H1 (cell line): ENCODE measurements at regions not wholly inside any gene's neighbourhood (a gene's known extent, or its start where the extent isn't known, plus 50 kb on each side); places are given as distances from the start of the nearest gene placed in this dataset.

ENCODE experiments used
- CTCF ChIA-PET: fragments of 300-600 bp; sonication (Branson Sonifier 250); formaldehyde crosslinking; loops from one replicate; lab custom pipeline; 2021; ENCODE audit not compliant: partially characterized antibody; lab: Charles Lee
- POLR2A ChIA-PET: fragments of 300-600 bp; sonication (Branson Sonifier 250); formaldehyde crosslinking; loops from one replicate; lab custom pipeline; 2021; ENCODE audit warnings: inconsistent platforms; ENCODE audit not compliant: partially characterized antibody; lab: Charles Lee
- DNase-seq, 2 experiments: peaks; one replicate each; pipeline versions ENCODE4 v3.0.0 to v3.0.0-alpha.2; 2010 to 2022; ENCODE audit warnings: low spot score in 2 of 2, low read depth in 1 of 2, mixed read lengths in 1 of 2
- FAIRE-seq: peaks from 2 replicates; lab custom pipeline; 2011; peaks lifted over from hg19 to GRCh38; lab: Jason Lieb, UNC
- H2AFZ ChIP-seq: 2 replicates; pipeline ENCODE4 v1.8.1; 2012; ENCODE audit warnings: low read length, inconsistent platforms
- H2AK5ac ChIP-seq: 2 replicates; pipeline ENCODE4 v1.6.1; 2013; ENCODE audit warnings: low read depth, low read length
- H2BK120ac ChIP-seq: replicated peaks from 2 replicates; pipeline ENCODE3; 2013; ENCODE audit warnings: low read depth, low read length, inconsistent platforms
- H2BK12ac ChIP-seq: 2 replicates; pipeline ENCODE4 v1.6.1; 2013; ENCODE audit warnings: low read depth, low read length
- H2BK15ac ChIP-seq: 2 replicates; pipeline ENCODE4 v1.6.1; 2013; ENCODE audit warnings: low read length
- H2BK20ac ChIP-seq: 2 replicates; pipeline ENCODE4 v1.6.1; 2013; ENCODE audit warnings: low read length
- H2BK5ac ChIP-seq: 2 replicates; pipeline ENCODE4 v1.6.1; 2013; ENCODE audit warnings: low read depth, low read length
- H3K14ac ChIP-seq: 2 replicates; pipeline ENCODE4 v1.6.1; 2013; ENCODE audit warnings: inconsistent platforms; ENCODE audit not compliant: insufficient read length
- H3K18ac ChIP-seq: 2 replicates; pipeline ENCODE4 v1.6.1; 2013; ENCODE audit warnings: low read length; ENCODE audit errors: extremely low read depth
- H3K23ac ChIP-seq: 2 replicates; pipeline ENCODE4 v1.6.1; 2013; ENCODE audit warnings: inconsistent platforms; ENCODE audit not compliant: insufficient read length
- H3K23me2 ChIP-seq: 2 replicates; pipeline ENCODE4 v1.6.1; 2013; ENCODE audit warnings: low read depth, low read length
- H3K27ac ChIP-seq: 2 replicates; pipeline ENCODE4 v1.6.1; 2011; ENCODE audit warnings: low read depth, low read length, inconsistent platforms
- H3K27me3 ChIP-seq, 4 experiments: replicated peaks in 1 of 4; 1 replicate in 1 of 4; 2 replicates in 3 of 4; pipeline versions ENCODE4 v1.6.1 to v1.8.1; 2011 to 2013; ENCODE audit warnings: low read length in 3 of 4, mild to moderate bottlenecking in 3 of 4, inconsistent platforms in 2 of 4, mixed read lengths in 2 of 4, moderate library complexity in 1 of 4; ENCODE audit not compliant: control insufficient read depth in 3 of 4, insufficient read depth in 3 of 4; ENCODE audit errors: extremely low read depth in 1 of 4
- H3K36me3 ChIP-seq, 4 experiments: 2 replicates each; pipeline versions ENCODE4 v1.6.1 to v1.8.1; 2011 to 2013; ENCODE audit warnings: mild to moderate bottlenecking in 4 of 4, low read length in 3 of 4, moderate library complexity in 2 of 4, control low read depth in 1 of 4, inconsistent platforms in 1 of 4; ENCODE audit not compliant: insufficient read depth in 4 of 4, control insufficient read depth in 2 of 4
- H3K4ac ChIP-seq: replicated peaks from 2 replicates; pipeline ENCODE3; 2013; ENCODE audit warnings: low read length, low read depth, mixed read lengths, inconsistent platforms; ENCODE audit not compliant: insufficient read length
- H3K4me1 ChIP-seq, 4 experiments: replicated peaks in 1 of 4; 1 replicate in 1 of 4; 2 replicates in 3 of 4; pipeline versions ENCODE4 v1.6.1 to v1.8.1; 2011 to 2013; ENCODE audit warnings: low read length in 3 of 4, inconsistent platforms in 2 of 4, mixed read lengths in 1 of 4; ENCODE audit not compliant: insufficient read depth in 4 of 4, control insufficient read depth in 3 of 4
- H3K4me2 ChIP-seq, 2 experiments: 2 replicates each; pipeline versions ENCODE4 v1.6.1 to v1.8.1; 2011 to 2013; ENCODE audit warnings: low read depth in 2 of 2, low read length in 2 of 2, control low read depth in 1 of 2, inconsistent platforms in 1 of 2, mild to moderate bottlenecking in 1 of 2; ENCODE audit not compliant: insufficient read depth in 1 of 2
- H3K4me3 ChIP-seq, 4 experiments: fragments of 200-600, 300-600 bp in 1 of 4; sonication (generic), shearing (Covaris generic), sonication (Bioruptor Twin) in 1 of 4; 2 replicates each; pipeline versions ENCODE4 v1.5.1 to v1.8.1; 2011 to 2016; ENCODE audit warnings: low read length in 4 of 4, low read depth in 3 of 4, control low read depth in 2 of 4, inconsistent platforms in 2 of 4, mild to moderate bottlenecking in 2 of 4, mixed read lengths in 1 of 4, moderate library complexity in 1 of 4; ENCODE audit not compliant: insufficient read depth in 2 of 4; ENCODE audit errors: extremely low read depth in 1 of 4
- H3K56ac ChIP-seq: replicated peaks from 2 replicates; pipeline ENCODE3; 2013; ENCODE audit warnings: low read depth, mild to moderate bottlenecking, mixed read lengths, low read length, inconsistent platforms; ENCODE audit not compliant: insufficient read length
- H3K79me1 ChIP-seq: 2 replicates; pipeline ENCODE4 v1.6.1; 2013; ENCODE audit warnings: low read depth, low read length, control low read depth
- H3K79me2 ChIP-seq, 2 experiments: 2 replicates each; pipeline versions ENCODE4 v1.6.1 to v1.8.1; 2012 to 2013; ENCODE audit warnings: low read length in 2 of 2, mild to moderate bottlenecking in 2 of 2, inconsistent platforms in 1 of 2; ENCODE audit not compliant: insufficient read depth in 2 of 2, control insufficient read depth in 1 of 2
- H3K9ac ChIP-seq, 4 experiments: replicated peaks in 1 of 4; 1 replicate in 1 of 4; 2 replicates in 3 of 4; pipeline versions ENCODE4 v1.6.1 to v1.8.1; 2011 to 2013; ENCODE audit warnings: low read depth in 3 of 4, low read length in 3 of 4, control low read depth in 2 of 4, mild to moderate bottlenecking in 2 of 4, moderate library complexity in 2 of 4, inconsistent platforms in 1 of 4; ENCODE audit errors: extremely low read depth in 1 of 4
- H3K9me3 ChIP-seq, 2 experiments: 2 replicates each; pipeline versions ENCODE4 v1.6.1 to v1.8.1; 2012 to 2013; ENCODE audit warnings: mild to moderate bottlenecking in 2 of 2, moderate library complexity in 2 of 2, control low read depth in 1 of 2, inconsistent platforms in 1 of 2, low read depth in 1 of 2, low read length in 1 of 2, mixed read lengths in 1 of 2; ENCODE audit not compliant: insufficient read depth in 2 of 2
- H4K20me1 ChIP-seq, 2 experiments: replicated peaks in 1 of 2; 2 replicates each; pipeline versions ENCODE3 to v1.8.1; 2011 to 2013; ENCODE audit warnings: inconsistent platforms in 2 of 2, low read length in 2 of 2, mild to moderate bottlenecking in 1 of 2; ENCODE audit not compliant: insufficient read depth in 2 of 2, control insufficient read depth in 1 of 2
- H4K5ac ChIP-seq: 2 replicates; pipeline ENCODE4 v1.6.1; 2013; ENCODE audit warnings: low read length, low read depth, mixed read lengths, inconsistent platforms; ENCODE audit not compliant: insufficient read length
- H4K8ac ChIP-seq: 2 replicates; pipeline ENCODE4 v1.8.0; 2013; ENCODE audit warnings: mild to moderate bottlenecking, moderate library complexity, low read length, inconsistent platforms; ENCODE audit not compliant: insufficient read depth; ENCODE audit errors: extremely low read depth
- H4K91ac ChIP-seq: replicated peaks from 2 replicates; pipeline ENCODE3; 2013; ENCODE audit warnings: low read length, mixed read lengths, inconsistent platforms; ENCODE audit not compliant: insufficient read length
- CBX5 ChIP-seq: fragments of 300-800, 300-1000 bp; sonication (generic); IDR thresholded peaks from 2 replicates; pipeline ENCODE4 v1.7.1; 2016; ENCODE audit warnings: antibody characterized with exemption, low read length, low read depth
- CHD1 ChIP-seq: IDR thresholded peaks from 2 replicates; pipeline ENCODE4 v1.6.1; 2012; ENCODE audit warnings: low read depth, low read length, improper control_type of control experiment
- EGR1 ChIP-seq: IDR thresholded peaks from 2 replicates; pipeline ENCODE4 v1.6.1; 2011; ENCODE audit warnings: low read depth, low read length, borderline replicate concordance
- GABPA ChIP-seq: IDR thresholded peaks from 2 replicates; pipeline ENCODE4 v1.6.1; 2011; ENCODE audit warnings: mild to moderate bottlenecking, low read length, moderate library complexity, borderline replicate concordance; ENCODE audit not compliant: insufficient read depth
- JUN ChIP-seq: IDR thresholded peaks from 2 replicates; pipeline ENCODE4 v1.6.1; 2011; ENCODE audit warnings: low read depth, mild to moderate bottlenecking, improper control_type of control experiment, low read length
- KDM4A ChIP-seq: IDR thresholded peaks from one replicate; pipeline ENCODE4 v1.7.1; 2012; ENCODE audit warnings: low read depth, mild to moderate bottlenecking, moderate library complexity, low read length, inconsistent platforms; ENCODE audit not compliant: severe bottlenecking
- SP1 ChIP-seq: IDR thresholded peaks from 2 replicates; pipeline ENCODE4 v1.6.1; 2011; ENCODE audit warnings: low read depth, low read length
- SP4 ChIP-seq: IDR thresholded peaks from 2 replicates; pipeline ENCODE4 v1.6.1; 2012; ENCODE audit warnings: low read length, inconsistent platforms
- TAF1 ChIP-seq: IDR thresholded peaks from 2 replicates; pipeline ENCODE4 v1.6.1; 2011; ENCODE audit warnings: mild to moderate bottlenecking, low read depth, low read length
- TCF12 ChIP-seq: IDR thresholded peaks from 2 replicates; pipeline ENCODE4 v1.6.1; 2011; ENCODE audit warnings: low read depth, mild to moderate bottlenecking, low read length
- WGBS, 2 experiments: shearing (Covaris generic) in 1 of 2; methylation state at CpG; one replicate each; pipeline versions ENCODE4 v1.1.6 to v1.1.7; 2013 to 2015; ENCODE audit warnings: low lambda C conversion rate in 2 of 2, mixed read lengths in 2 of 2, inconsistent platforms in 1 of 2, low coverage in 1 of 2, missing lambda C conversion rate in 1 of 2; ENCODE audit not compliant: insufficient replicate concordance in 2 of 2, insufficient coverage in 1 of 2, insufficient read length in 1 of 2; ENCODE audit errors: extremely low coverage in 1 of 2, missing lambda C conversion rate in 1 of 2; 5-methylcytosine and 5-hydroxymethylcytosine counted together
- TF ChIP-seq, protein P1 (sequence below): IDR thresholded peaks from 2 replicates; pipeline ENCODE4 v1.6.1; 2012; ENCODE audit warnings: inconsistent platforms
- TF ChIP-seq, protein P2 (sequence below): IDR thresholded peaks from 2 replicates; pipeline ENCODE4 v1.6.1; 2011; ENCODE audit warnings: low read depth, mild to moderate bottlenecking, low read length; ENCODE audit not compliant: insufficient read depth
- TF ChIP-seq, protein P3 (sequence below): IDR thresholded peaks from 2 replicates; pipeline ENCODE4 v1.6.1; 2012; ENCODE audit warnings: inconsistent platforms

DNA sequence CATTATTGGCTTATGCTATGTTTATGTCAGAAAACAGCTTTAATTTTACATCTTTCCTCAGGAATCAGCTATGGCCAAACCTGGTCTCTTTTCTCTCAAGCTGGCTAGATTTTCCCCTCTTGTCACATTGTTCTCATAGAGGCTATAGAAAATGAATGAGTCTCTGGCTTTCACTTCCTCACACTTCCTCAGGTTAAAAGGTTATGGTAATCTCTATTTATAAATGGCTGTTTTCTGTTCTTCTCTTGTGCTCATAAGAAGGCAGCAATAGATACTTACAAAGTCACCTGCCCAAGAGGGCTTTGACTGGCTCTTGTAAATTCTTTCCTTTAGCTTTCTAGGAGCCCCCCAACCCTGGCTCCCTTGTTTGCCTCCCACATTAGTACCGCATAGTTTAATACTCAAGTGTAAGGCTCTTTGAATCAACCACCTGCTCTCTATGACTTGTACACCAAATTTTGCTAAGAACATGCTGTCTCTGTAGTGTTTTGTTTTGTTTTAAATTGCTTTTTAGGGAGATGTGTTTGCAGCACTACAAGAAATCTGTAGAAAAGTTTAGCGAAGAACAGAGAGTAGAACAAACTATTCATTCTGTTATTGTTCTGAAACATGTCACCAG is 897.4 kb upstream of the CITED2 start:
- H3K23ac ChIP-seq, result no peak overlapping the region
- no peak overlapping the region for H3K4me2 ChIP-seq
- H3K56ac ChIP-seq, result no peak overlapping the region
- H2BK12ac ChIP-seq, result no peak overlapping the region
- no peak overlapping the region for H3K14ac ChIP-seq
- no peak overlapping the region for H3K18ac ChIP-seq
- no peak overlapping the region for H2BK20ac ChIP-seq
- peak overlapping the region; percentile 50; the same call in 1 of the 2 replicates for H2AFZ ChIP-seq
- no peak overlapping the region for H3K9ac ChIP-seq
- ChIA-PET POLR2A (no interaction called here), CTCF (no interaction called here)
- H2AK5ac ChIP-seq, result no peak overlapping the region
- no peaks in the 10 kb centered on the region for H4K20me1 ChIP-seq
- H4K8ac ChIP-seq, result no peak overlapping the region
- H2BK5ac ChIP-seq, result no peak overlapping the region
- 100% methylated on average over 2 of the region's 2 CpGs; no CpG with 5 or more reads in 1 of the 2 experiments for WGBS, 2 experiments
- no peaks in the 10 kb centered on the region for H3K79me1 ChIP-seq
- H3K4me1 ChIP-seq, result no peaks in the 10 kb centered on the region
- H2BK15ac ChIP-seq, result no peak overlapping the region
- H3K4ac ChIP-seq, result no peak overlapping the region
- no peak overlapping the region for H3K4me3 ChIP-seq
- H3K9me3 ChIP-seq, result 0 out of 4 replicates have a peak, but pooled peaks cover 0 to 2% of the 10 kb centered on the region in 2 experiments
- H3K27ac ChIP-seq, result no peak overlapping the region
- H4K5ac ChIP-seq, result no peak overlapping the region
- no peak overlapping the region for H4K91ac ChIP-seq
- H2BK120ac ChIP-seq, result no peak overlapping the region
- DNase-seq (no peak), FAIRE-seq (no peak)
- no peaks in the 10 kb centered on the region for H3K27me3 ChIP-seq
- H3K36me3 ChIP-seq, result no peaks in the 10 kb centered on the region
- no peaks in the 10 kb centered on the region for H3K79me2 ChIP-seq
- peaks cover 1% of the 10 kb centered on the region; the same call in 1 of the 2 replicates for H3K23me2 ChIP-seq
- TF ChIP-seq TAF1, result no peak
- no peak for TF ChIP-seq SP4
- TF ChIP-seq, protein P1, sequence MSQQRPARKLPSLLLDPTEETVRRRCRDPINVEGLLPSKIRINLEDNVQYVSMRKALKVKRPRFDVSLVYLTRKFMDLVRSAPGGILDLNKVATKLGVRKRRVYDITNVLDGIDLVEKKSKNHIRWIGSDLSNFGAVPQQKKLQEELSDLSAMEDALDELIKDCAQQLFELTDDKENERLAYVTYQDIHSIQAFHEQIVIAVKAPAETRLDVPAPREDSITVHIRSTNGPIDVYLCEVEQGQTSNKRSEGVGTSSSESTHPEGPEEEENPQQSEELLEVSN, result no peak
- no peak for TF ChIP-seq SP1
- no peak for TF ChIP-seq CHD1
- TF ChIP-seq, protein P2, sequence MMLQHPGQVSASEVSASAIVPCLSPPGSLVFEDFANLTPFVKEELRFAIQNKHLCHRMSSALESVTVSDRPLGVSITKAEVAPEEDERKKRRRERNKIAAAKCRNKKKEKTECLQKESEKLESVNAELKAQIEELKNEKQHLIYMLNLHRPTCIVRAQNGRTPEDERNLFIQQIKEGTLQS, result no peak
- TF ChIP-seq, protein P3, sequence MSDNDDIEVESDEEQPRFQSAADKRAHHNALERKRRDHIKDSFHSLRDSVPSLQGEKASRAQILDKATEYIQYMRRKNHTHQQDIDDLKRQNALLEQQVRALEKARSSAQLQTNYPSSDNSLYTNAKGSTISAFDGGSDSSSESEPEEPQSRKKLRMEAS, result no peak
- TF ChIP-seq CBX5, result no peak
- no peak for TF ChIP-seq GABPA
- TF ChIP-seq JUN, result no peak
- no peak for TF ChIP-seq TCF12
- TF ChIP-seq EGR1, result no peak
- TF ChIP-seq KDM4A, result no peak
